GM19023 (cell line): ENCODE measurements at regions not wholly inside any gene's neighbourhood (a gene's known extent, or its start where the extent isn't known, plus 50 kb on each side); places are given as distances from the start of the nearest gene placed in this dataset.
"Not testable (repeated sequence)": the region's sequence is repeated elsewhere in the genome, so short reads cannot be mapped to it uniquely, and the experiment has no call there.

ENCODE experiments used
- ATAC-seq: cut with Tn5 transposase; IDR thresholded peaks from one replicate; pipeline ENCODE4 v1.9.1; 2021; ENCODE audit warnings: mild to moderate bottlenecking, moderate library complexity; ENCODE audit not compliant: unreplicated experiment

- no peak for ATAC-seq
Observed at GRCh38 chr5:77910602-77911188, 134.6 kb upstream of the TBCA start.

- no peak for ATAC-seq
Observed at GRCh38 chr5:77909237-77909636, 133.1 kb upstream of the TBCA start.

DNA sequence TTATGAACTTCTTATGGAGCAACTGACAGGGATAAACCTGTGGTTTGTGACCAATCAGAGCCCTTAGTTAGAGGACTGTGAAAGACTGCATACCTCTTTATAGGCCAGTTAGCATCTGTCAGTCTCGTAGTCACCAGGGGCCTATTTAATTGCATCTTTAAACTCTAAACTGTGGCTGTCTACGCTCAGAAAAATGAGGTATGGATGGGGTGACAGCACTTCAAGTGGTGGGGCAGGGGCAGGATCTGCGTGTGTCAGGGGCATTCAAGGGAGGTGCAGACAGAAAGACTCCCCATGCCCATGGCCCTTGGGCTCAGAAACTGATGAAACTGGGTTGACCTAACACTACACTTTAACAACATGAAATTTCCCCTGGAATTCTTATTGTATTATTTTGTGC lies 132.6 kb upstream of the TBCA start:
- ATAC-seq = no peak

DNA sequence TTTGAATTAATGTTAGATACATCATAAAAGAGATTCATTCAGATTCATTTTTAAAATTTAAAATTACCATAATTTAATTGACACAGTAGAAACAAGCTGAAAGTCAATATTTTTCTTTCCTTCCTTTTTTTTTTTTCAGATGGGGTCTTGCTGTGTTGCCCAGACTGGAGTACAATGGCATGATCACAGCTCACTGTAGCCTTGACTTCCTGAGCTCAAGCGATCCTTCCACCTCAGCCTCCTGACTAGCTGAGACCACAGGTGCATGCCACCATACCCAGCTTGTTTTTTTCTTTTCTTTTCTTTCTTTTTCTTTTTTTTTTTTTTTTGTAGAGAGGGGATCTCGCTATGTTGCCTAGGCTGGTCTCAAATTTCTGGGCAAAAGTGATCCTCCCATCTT lies 131.6 kb upstream of the TBCA start:
- ATAC-seq = no peak

DNA sequence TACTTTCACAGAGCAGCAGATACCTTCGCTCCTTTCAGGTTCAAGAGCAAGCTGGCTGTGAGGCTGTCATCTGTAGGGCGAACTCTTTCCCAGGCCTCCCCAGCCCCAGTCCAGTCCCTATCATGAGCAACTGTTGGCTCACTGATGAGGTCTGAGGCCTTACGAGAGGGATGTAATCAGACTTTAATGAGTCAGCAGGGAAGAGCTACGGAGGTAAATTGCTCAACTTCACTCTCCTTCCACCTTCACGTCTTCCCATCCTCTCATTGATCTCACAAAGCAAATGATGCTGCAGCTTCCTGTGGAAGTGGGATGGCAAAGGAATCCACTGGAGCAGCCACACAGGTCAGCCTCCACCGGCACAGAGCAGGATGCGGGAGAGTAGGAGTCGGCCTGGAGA lies 130.7 kb upstream of the TBCA start:
- no peak for ATAC-seq

- ATAC-seq = no peak
Observed at GRCh38 chr5:77904362-77904761, 128.2 kb upstream of the TBCA start.

GRCh38 chr5:77900691-77901090 lies 124.6 kb upstream of the TBCA start:
- no peak for ATAC-seq

DNA sequence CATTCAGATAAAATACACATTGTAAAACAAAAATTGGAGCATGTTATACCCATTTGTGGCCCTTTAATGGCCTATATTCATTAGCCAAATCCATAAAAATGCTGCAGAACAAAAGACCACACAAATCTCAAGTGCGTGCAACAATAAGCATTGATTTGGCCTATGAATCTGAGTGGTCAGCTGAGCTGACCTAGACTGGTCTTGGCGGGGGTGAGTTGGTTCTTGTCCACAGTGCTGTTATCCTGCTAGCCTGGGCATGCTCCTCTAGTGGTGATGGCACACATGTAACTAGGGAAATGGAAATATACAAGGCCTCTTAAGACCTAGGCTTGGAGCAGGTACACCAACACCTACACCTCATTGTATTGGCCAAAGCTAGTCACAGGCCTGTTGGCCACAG lies 122.2 kb upstream of the TBCA start:
- no peak for ATAC-seq

DNA sequence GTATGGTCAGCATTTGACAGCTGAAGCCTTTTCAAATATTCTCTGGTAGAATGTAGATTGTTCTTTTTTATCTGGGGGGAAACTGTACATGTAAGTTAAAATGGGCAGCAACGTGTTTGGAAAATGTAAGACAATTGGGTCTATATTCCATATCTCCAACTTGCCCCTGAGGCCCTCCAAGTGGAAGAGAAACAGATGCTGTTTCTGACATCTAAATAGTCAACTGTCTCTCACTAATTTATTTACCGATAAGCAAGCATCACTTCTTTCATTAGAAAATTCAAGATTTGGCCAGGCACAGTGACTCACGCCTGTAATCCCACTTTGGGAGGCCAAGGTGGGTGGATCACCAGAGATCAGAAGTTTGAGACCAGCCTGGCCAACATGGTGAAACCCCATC lies 120.2 kb upstream of the TBCA start:
- no peak for ATAC-seq

DNA sequence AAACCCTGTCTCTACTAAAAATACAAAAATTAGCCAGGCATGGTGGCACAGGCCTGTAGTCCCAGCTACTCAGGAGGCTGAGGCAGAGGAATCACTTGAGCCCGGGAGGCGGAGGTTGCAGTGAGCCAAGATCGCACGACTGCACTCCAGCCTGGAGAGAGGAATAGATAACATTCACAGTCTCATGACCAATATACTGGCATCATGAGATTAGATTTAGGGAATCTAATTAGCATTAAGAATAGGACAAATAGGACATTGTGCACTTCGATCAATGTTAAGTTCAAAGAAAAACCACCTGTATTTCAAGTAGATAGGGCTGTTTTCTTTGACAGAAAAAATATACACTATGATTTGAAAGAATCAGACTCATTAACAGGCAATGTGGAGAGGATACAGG lies 118.0 kb upstream of the TBCA start:
- ATAC-seq = not testable (repeated sequence)

DNA sequence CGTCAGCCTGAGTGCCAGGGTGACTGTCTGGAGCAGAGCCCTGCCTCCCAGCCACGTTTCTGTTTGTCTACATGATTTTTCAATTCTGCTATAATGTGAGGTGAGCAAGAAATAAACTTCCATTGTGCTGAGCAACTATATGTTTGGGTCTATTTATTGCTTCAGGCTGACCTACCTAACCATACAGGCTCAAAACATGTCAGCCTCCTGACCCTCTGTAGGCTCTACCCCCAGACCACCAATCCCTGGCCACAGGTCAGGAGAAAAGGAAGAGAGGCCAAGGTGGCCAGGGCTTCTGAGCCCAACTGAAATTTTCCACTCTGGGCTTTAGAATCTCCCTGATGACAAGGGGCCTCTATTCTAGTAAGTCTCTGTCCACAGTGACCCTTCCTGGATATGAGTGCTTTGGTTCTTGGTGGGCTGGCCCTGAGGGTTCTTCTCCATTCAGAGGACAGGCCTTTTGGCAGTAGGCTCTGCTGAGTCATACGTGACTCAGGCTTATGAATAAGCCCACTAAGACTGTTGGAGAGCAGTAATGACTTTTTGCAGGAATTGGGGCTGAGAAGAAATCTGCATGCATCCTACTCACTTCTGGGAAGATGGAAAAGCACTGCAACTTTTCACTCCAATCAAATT lies 117.2 kb upstream of the TBCA start:
- ATAC-seq = no peak

DNA sequence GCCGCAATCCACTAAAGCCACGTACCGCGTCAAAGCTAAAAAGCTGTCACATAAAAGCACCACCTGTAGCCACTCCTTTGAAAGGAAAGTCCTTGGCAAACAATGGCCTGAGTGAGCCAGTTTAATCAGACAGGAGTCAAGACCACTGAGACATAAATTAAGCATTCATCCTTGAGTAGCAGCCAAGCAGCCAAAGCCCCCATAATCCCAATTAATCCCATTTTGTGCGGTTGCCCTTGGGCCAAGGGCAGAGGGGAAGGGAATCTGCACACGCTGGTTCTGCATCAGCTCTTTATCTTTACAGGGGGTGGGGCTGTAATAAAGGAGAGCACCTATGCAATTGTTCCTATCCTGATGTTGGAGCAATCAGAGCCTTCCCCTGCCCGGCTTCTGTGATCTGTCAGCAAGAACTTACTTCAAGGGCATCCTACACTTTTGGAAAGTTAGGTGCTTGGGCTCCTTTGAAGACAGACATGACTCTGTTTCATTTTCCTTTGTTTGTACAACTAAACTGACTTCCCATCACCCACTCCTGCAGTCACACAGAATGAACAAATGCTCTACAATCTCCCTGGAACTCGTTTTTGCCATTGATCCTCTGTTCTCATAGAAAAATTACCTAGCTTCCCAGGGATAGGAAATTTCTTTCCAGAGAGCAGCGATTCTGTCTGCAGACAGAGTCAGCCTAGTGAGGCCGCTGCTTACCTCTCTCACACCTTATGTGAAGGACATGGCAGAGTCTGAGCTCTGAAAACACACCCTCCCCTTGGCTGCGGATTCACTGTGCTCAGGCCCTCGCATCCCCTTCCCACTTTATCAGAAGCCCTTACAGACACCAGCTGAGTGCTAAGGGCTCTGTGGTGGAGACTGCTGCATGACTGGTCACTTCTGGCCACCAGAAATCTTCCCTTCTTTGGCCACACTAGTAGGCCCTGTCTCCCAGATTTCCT lies 116.2 kb upstream of the TBCA start:
- ATAC-seq = no peak

DNA sequence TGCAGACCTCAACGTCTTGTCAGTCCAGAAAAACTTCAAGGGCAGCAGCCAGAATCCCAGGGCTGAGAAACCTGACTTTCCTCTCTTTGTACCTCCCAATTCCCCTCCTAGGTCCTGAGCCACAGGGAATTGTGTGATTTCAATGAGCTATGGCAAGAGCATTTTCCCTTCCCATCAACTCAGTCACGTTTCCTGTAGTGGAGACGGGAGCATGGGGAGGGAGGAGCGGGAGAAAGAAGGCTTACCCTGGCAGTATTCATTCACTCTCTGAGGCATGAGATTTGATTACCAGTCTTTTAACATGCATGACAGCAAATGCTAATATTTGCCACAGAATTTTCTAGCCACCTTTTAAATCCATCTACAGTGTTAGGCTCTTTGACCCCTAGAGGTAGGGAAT lies 109.4 kb upstream of the TBCA start:
- no peak for ATAC-seq

GRCh38 chr5:77882670-77883257 lies 106.6 kb upstream of the TBCA start:
- no peak for ATAC-seq

DNA sequence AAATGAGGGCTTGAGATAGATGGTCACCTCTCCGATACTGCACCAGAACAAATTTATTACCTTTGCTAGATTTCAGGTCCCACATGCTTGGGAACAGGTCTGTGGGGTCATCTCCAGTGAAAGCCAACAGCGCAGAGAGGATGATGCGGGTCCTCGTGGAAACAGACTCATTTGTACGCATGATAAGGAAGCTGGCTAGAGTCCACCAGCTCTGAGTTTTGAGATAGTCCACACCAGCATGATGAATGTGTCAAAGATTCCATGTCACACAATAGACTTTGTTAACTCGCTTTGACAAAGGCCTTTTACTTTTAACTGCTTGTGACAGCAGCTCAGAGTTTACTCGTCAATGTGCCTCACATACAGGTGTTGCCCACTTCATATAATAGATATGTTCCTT lies 105.4 kb upstream of the TBCA start:
- ATAC-seq = no peak

DNA sequence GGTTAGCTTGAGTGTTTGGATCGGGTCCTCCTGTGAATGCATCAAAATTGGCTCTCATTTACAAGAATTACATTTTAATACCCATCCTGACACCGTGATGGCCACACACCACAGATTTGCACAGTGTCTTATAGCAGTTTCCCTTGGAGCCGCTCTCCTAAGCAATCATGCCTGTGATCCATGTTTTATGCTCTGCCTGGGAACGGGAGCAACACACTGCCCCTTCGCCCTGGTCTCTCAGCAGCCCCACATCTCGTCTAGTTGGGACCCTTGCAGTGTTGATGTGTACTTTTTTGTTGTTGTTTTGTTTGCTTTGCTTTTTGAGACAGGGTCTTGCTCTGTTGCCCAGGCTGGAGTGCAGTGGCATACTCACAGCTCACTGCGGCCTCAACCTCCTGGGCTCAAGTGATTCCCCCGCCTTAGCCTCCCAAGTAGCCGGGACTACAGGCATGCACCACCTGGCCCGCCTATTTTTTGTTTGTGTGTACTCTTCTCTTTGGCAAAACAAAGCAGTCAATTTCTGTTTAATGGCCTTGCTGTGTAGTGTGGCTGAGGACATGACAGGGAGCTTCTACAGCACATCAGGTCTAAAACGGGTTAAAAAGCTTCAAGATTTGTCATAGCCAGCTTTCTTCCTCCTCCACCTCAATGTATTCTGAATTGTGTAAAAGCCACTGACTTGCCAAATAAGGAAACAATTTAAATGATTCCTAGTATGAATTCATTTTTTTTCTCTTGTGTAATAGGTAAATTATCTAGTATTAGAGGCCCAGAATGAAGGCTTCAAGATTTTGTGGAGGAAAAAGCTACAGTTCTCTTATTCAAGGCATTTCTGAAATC lies 101.6 kb upstream of the TBCA start:
- ATAC-seq = no peak

- no peak for ATAC-seq
Observed at GRCh38 chr5:77876862-77877502, 100.8 kb upstream of the TBCA start.

- no peak for ATAC-seq
Observed at GRCh38 chr5:77876316-77876715, 100.2 kb upstream of the TBCA start.

DNA sequence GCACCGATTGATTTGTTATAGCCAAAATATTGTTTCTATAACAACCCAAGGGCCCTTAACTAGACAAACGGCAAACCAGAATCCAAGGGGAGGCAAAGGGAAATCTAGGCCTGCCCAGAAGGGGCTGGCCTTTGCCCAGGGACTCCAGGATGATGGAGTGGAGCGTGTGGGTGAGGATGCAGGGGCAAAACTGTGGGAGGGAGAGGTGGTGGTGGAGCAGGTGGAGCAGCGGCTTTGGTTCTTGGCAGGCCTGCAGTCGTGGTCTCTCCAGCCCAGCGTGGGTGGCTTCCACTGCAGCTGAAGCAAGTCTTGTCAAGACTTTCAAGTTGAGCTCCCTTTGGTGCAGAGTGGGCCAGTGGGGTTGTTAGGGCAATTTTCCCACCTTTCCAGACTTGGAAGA lies 98.6 kb upstream of the TBCA start:
- ATAC-seq = no peak

DNA sequence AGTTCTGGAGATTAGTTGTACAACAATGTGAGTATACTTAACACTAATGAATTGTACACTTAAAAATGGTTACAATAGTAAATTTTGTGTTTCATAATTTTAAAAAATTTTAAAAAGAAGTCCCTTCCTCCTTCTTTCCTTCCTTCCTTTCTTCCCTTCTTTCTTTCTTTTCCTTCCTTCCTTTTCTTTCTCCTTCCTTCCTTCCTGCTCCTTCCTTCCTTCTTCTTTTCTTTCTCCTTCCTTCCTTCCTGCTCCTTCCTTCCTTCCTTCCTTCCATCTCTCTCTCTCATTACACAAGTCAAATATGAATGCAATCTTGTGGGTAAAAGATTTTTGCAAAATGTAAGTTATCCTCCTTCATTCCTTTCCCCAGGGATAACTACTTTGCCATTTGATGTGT lies 97.1 kb upstream of the TBCA start:
- no peak for ATAC-seq
